ENCODE measurements at regions not wholly inside any gene's neighbourhood (a gene's known extent, or its start where the extent isn't known, plus 50 kb on each side); places are given as distances from the start of the nearest gene placed in this dataset.

DNA sequence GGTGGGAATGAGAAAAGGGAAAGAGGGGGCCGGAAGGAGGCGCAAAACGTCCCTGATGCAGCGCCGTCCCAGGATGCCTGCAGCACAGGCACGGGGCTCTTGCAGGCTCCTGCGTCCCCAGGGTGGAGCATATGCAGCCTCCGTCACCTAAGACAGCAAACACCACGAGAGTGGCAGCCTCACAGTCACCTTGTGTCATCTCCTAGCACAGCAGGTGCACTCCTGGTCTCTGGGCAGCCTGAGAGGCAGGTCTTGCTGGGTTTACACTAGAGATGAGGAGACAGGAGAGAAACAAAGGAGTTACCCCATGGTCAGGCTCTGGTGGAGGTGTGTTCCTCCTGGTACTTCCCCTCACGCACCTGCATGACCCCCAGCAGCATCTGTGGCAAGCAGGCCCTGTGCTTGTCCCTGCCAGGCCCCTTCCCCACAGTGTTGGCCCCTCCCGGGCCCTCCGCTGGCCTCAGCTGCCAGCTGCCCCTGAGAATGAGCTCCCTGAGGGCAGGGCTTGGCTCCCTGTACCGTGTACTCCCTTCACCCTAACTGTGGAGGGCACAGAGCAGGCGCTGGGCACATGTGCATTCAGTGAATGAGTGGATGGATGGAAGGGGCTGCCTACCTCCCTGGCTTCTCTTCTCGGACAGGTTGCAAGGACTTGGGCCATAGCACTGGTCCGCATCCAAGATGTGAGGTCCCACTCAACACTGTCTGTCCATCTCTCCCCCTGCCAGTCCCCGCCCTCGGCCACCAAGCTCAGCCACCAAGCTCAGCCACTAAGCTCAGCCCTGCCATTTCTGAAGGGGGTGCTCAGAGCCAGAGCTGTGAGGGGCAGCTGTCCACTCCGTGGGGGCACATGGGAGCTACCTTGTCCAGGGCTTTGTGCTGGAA lies 988.6 kb downstream of the BRD1 start (continued):
- no peak for TF ChIP-seq ZXDC (CRISPR knock-in tag; IDR thresholded peaks at IDR 0.05)
- TF ChIP-seq, protein P1, sequence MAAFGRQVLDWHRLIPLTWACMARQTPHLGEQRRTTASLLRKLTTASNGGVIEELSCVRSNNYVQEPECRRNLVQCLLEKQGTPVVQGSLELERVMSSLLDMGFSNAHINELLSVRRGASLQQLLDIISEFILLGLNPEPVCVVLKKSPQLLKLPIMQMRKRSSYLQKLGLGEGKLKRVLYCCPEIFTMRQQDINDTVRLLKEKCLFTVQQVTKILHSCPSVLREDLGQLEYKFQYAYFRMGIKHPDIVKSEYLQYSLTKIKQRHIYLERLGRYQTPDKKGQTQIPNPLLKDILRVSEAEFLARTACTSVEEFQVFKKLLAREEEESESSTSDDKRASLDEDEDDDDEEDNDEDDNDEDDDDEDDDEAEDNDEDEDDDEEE (CRISPR knock-in tag; IDR thresholded peaks at IDR 0.05) = no peak

GRCh38 chr22:48838376-48838775 lies 989.3 kb downstream of the BRD1 start:
- peaks cover 2 to 3% of the 10 kb centered on the region in 2 experiments; a peak in 3 of 5 replicates for H3K27me3 ChIP-seq (ENCODE audit: control insufficient read depth in 1 of 2, insufficient read depth in 2 of 2, low read length in 2 of 2)
- WGBS (ENCODE audit: low lambda C conversion rate) = 29% methylated on average over 10 of the region's 16 CpGs
- DNase-seq (ENCODE audit: low spot score) = no peak

More at GRCh38 chr22:48838376-48838775, 989.3 kb downstream of the BRD1 start:
- Histone ChIP-seq H2AFZ (ENCODE audit: low read length) (no peak overlapping the region), H3K4me2 (ENCODE audit: low read depth, low read length) (no peak overlapping the region), H3K27ac (ENCODE audit: extremely low read length, insufficient read depth, low read length) (no peak overlapping the region), H4K20me1 (ENCODE audit: insufficient read depth, low read length) (no peaks in the 10 kb centered on the region), H3K4me1 (ENCODE audit: insufficient read depth, low read length) (no peaks in the 10 kb centered on the region), H3K4me3 (replicated peaks in 1 of 3; ENCODE audit: insufficient read depth in 1 of 3, low read depth in 2 of 3, low read length in 3 of 3) (no peak overlapping the region), H3K79me2 (ENCODE audit: insufficient read depth, low read length) (no peaks in the 10 kb centered on the region), H3K9ac (ENCODE audit: insufficient read depth, low read depth, low read length) (no peak overlapping the region), H3K36me3 (replicated peaks in 1 of 2; ENCODE audit: control insufficient read depth in 1 of 2, insufficient read depth in 2 of 2, low read length in 2 of 2) (no peaks in the 10 kb centered on the region), H3K9me3 (ENCODE audit: low read length) (no peaks in the 10 kb centered on the region)
- no TSS peak for BruUV-seq (replicated peaks)
- ChIA-PET CTCF (ENCODE audit: low intra/inter-chr PET ratio, low total read pairs) (no interaction called here), POLR2A (no interaction called here)
- TF ChIP-seq ZFP36L2 (CRISPR knock-in tag; IDR thresholded peaks at IDR 0.05) (no peak), ATF1 (CRISPR knock-in tag; IDR thresholded peaks at IDR 0.05) (no peak), ZSCAN31 (CRISPR knock-in tag; IDR thresholded peaks at IDR 0.05; ENCODE audit: low read depth) (no peak), ZNF672 (CRISPR knock-in tag; IDR thresholded peaks at IDR 0.05) (no peak), TEF (CRISPR knock-in tag; IDR thresholded peaks at IDR 0.05) (no peak)
- TF ChIP-seq, protein P2, sequence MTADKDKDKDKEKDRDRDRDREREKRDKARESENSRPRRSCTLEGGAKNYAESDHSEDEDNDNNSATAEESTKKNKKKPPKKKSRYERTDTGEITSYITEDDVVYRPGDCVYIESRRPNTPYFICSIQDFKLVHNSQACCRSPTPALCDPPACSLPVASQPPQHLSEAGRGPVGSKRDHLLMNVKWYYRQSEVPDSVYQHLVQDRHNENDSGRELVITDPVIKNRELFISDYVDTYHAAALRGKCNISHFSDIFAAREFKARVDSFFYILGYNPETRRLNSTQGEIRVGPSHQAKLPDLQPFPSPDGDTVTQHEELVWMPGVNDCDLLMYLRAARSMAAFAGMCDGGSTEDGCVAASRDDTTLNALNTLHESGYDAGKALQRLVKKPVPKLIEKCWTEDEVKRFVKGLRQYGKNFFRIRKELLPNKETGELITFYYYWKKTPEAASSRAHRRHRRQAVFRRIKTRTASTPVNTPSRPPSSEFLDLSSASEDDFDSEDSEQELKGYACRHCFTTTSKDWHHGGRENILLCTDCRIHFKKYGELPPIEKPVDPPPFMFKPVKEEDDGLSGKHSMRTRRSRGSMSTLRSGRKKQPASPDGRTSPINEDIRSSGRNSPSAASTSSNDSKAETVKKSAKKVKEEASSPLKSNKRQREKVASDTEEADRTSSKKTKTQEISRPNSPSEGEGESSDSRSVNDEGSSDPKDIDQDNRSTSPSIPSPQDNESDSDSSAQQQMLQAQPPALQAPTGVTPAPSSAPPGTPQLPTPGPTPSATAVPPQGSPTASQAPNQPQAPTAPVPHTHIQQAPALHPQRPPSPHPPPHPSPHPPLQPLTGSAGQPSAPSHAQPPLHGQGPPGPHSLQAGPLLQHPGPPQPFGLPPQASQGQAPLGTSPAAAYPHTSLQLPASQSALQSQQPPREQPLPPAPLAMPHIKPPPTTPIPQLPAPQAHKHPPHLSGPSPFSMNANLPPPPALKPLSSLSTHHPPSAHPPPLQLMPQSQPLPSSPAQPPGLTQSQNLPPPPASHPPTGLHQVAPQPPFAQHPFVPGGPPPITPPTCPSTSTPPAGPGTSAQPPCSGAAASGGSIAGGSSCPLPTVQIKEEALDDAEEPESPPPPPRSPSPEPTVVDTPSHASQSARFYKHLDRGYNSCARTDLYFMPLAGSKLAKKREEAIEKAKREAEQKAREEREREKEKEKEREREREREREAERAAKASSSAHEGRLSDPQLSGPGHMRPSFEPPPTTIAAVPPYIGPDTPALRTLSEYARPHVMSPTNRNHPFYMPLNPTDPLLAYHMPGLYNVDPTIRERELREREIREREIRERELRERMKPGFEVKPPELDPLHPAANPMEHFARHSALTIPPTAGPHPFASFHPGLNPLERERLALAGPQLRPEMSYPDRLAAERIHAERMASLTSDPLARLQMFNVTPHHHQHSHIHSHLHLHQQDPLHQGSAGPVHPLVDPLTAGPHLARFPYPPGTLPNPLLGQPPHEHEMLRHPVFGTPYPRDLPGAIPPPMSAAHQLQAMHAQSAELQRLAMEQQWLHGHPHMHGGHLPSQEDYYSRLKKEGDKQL (CRISPR knock-in tag; IDR thresholded peaks at IDR 0.05; ENCODE audit: low read depth) = no peak
- in situ Hi-C loops (cut with HindIII; ENCODE audit: extremely low pct_ligation_motif_present, low pct_unique_long_range_greater_than_20kb) = no loop called here
- intact Hi-C loops (cut with micrococcal nuclease; ENCODE audit: unreplicated experiment) = no loop called here
- ATAC-seq = no peak
- no peak for FAIRE-seq

Measured in HepG2 (cell line).